H9 (cell line): ENCODE measurements at regions not wholly inside any gene's neighbourhood (a gene's known extent, or its start where the extent isn't known, plus 50 kb on each side); places are given as distances from the start of the nearest gene placed in this dataset.

Experiments used
- DNase-seq: peaks from one replicate; pipeline ENCODE4 v3.0.0-alpha.2; 2017
- H2AFZ ChIP-seq: one replicate; pipeline ENCODE4 v1.6.1; 2013; ENCODE audit warnings: mild to moderate bottlenecking, low read length, control low read depth, moderate library complexity
- H2AK5ac ChIP-seq: 2 replicates; pipeline ENCODE4 v1.6.1; 2013; ENCODE audit warnings: low read length, control low read depth, mixed read lengths; ENCODE audit not compliant: insufficient read length
- H2BK120ac ChIP-seq: one replicate; pipeline ENCODE4 v1.6.1; 2013; ENCODE audit warnings: low read depth, mild to moderate bottlenecking, low read length, control low read depth, inconsistent platforms; ENCODE audit not compliant: poor library complexity, severe bottlenecking
- H2BK12ac ChIP-seq: 2 replicates; pipeline ENCODE4 v1.6.1; 2013; ENCODE audit warnings: low read length, control low read depth, mixed read lengths, low read depth; ENCODE audit not compliant: insufficient read length
- H2BK15ac ChIP-seq: 2 replicates; pipeline ENCODE4 v1.6.1; 2013; ENCODE audit warnings: low read depth, low read length, control low read depth
- H2BK20ac ChIP-seq: one replicate; pipeline ENCODE4 v1.6.1; 2013; ENCODE audit warnings: low read depth, mild to moderate bottlenecking, low read length, control low read depth, inconsistent platforms; ENCODE audit not compliant: poor library complexity, severe bottlenecking
- H2BK5ac ChIP-seq: 2 replicates; pipeline ENCODE4 v1.6.1; 2013; ENCODE audit warnings: low read length, control low read depth, mixed read lengths; ENCODE audit not compliant: insufficient read length
- H3K14ac ChIP-seq: 2 replicates; pipeline ENCODE4 v1.6.1; 2013; ENCODE audit warnings: low read length, control low read depth; ENCODE audit not compliant: insufficient read depth
- H3K18ac ChIP-seq: 2 replicates; pipeline ENCODE4 v1.6.1; 2013; ENCODE audit warnings: low read depth, mild to moderate bottlenecking, mixed read lengths, low read length, control low read depth; ENCODE audit not compliant: insufficient read length
- H3K23ac ChIP-seq: 2 replicates; pipeline ENCODE4 v1.6.1; 2013; ENCODE audit warnings: low read length, control low read depth, mixed read lengths, low read depth; ENCODE audit not compliant: insufficient read length
- H3K23me2 ChIP-seq: 2 replicates; pipeline ENCODE4 v1.6.1; 2013; ENCODE audit warnings: low read depth, mild to moderate bottlenecking, mixed read lengths, low read length, control low read depth; ENCODE audit not compliant: insufficient read length, poor library complexity, severe bottlenecking
- H3K27ac ChIP-seq: 2 replicates; pipeline ENCODE4 v1.5.1; 2013; ENCODE audit warnings: low read length, control low read depth, mixed read lengths, low read depth; ENCODE audit not compliant: insufficient read length
- H3K27me3 ChIP-seq: 2 replicates; pipeline ENCODE4 v1.6.1; 2013; ENCODE audit warnings: low read length, control low read depth, inconsistent platforms; ENCODE audit not compliant: insufficient read depth
- H3K4ac ChIP-seq: 2 replicates; pipeline ENCODE4 v1.6.1; 2013; ENCODE audit warnings: low read depth, mild to moderate bottlenecking, control low read depth, inconsistent platforms, low read length, moderate library complexity
- H3K4me1 ChIP-seq: 2 replicates; pipeline ENCODE4 v1.6.1; 2013; ENCODE audit warnings: low read length, control low read depth, inconsistent platforms; ENCODE audit not compliant: insufficient read depth
- H3K4me2 ChIP-seq: 2 replicates; pipeline ENCODE4 v1.6.1; 2013; ENCODE audit warnings: low read length, control low read depth, mixed read lengths; ENCODE audit not compliant: insufficient read length, insufficient read depth
- H3K56ac ChIP-seq: 2 replicates; pipeline ENCODE4 v1.6.1; 2013; ENCODE audit warnings: low read depth, mild to moderate bottlenecking, mixed read lengths, low read length, control low read depth; ENCODE audit not compliant: insufficient read length
- H3K79me1 ChIP-seq: 2 replicates; pipeline ENCODE4 v1.6.1; 2013; ENCODE audit warnings: low read depth, mild to moderate bottlenecking, moderate library complexity, low read length, control low read depth, inconsistent platforms; ENCODE audit not compliant: insufficient read depth, poor library complexity, severe bottlenecking
- H3K79me2 ChIP-seq: 2 replicates; pipeline ENCODE4 v1.6.1; 2013; ENCODE audit warnings: low read length, control low read depth, inconsistent platforms; ENCODE audit not compliant: insufficient read depth
- H3K9ac ChIP-seq: 2 replicates; pipeline ENCODE4 v1.6.1; 2013; ENCODE audit warnings: low read length, control low read depth, mixed read lengths; ENCODE audit not compliant: insufficient read length; ENCODE audit errors: extremely low read depth
- H3K9me3 ChIP-seq: one replicate; pipeline ENCODE4 v1.6.1; 2013; ENCODE audit warnings: low read depth, low read length, inconsistent platforms; ENCODE audit not compliant: control insufficient read depth
- H3T11ph ChIP-seq: one replicate; pipeline ENCODE4 v1.6.1; 2013; ENCODE audit warnings: mild to moderate bottlenecking, low read length, control low read depth, inconsistent platforms
- H4K20me1 ChIP-seq: one replicate; pipeline ENCODE4 v1.6.1; 2013; ENCODE audit not compliant: control insufficient read depth, insufficient read length, insufficient read depth
- H4K5ac ChIP-seq: 2 replicates; pipeline ENCODE4 v1.6.1; 2013; ENCODE audit warnings: low read depth, mild to moderate bottlenecking, mixed read lengths, low read length, control low read depth; ENCODE audit not compliant: insufficient read length
- H4K8ac ChIP-seq: replicated peaks from 2 replicates; pipeline ENCODE4 v1.6.1; 2013; ENCODE audit warnings: low read length, control low read depth, mixed read lengths, low read depth; ENCODE audit not compliant: insufficient read length
- H4K91ac ChIP-seq: 2 replicates; pipeline ENCODE4 v1.6.1; 2013; ENCODE audit warnings: low read depth, mild to moderate bottlenecking, moderate library complexity, mixed read lengths, low read length, control low read depth; ENCODE audit not compliant: insufficient read length
- H3K27ac Mint-ChIP-seq, 3 experiments: 2 replicates in 2 of 3; 3 replicates in 1 of 3; pipeline ENCODE4 v1.8.0; 2020 to 2021; ENCODE audit warnings: mixed read lengths in 3 of 3, mild to moderate bottlenecking in 1 of 3, moderate library complexity in 1 of 3
- H3K27me3 Mint-ChIP-seq: 2 replicates; pipeline ENCODE4 v1.8.0; 2021; ENCODE audit warnings: low read depth, mild to moderate bottlenecking, moderate library complexity, mixed read lengths
- H3K36me3 Mint-ChIP-seq, 3 experiments: 2 replicates in 2 of 3; 3 replicates in 1 of 3; pipeline ENCODE4 v1.8.0; 2020 to 2021; ENCODE audit warnings: low read depth in 3 of 3, mixed read lengths in 3 of 3; ENCODE audit not compliant: insufficient read depth in 1 of 3
- H3K4me1 Mint-ChIP-seq, 2 experiments: 2 replicates each; pipeline ENCODE4 v1.8.0; 2020; ENCODE audit warnings: mixed read lengths in 2 of 2
- H3K4me3 Mint-ChIP-seq, 2 experiments: 2 replicates in 1 of 2; 3 replicates in 1 of 2; pipeline ENCODE4 v1.8.0; 2020 to 2021; ENCODE audit warnings: mild to moderate bottlenecking in 2 of 2, mixed read lengths in 2 of 2, moderate library complexity in 1 of 2
- H3K9me3 Mint-ChIP-seq, 2 experiments: 2 replicates in 1 of 2; 3 replicates in 1 of 2; pipeline ENCODE4 v1.8.0; 2020; ENCODE audit warnings: mild to moderate bottlenecking in 2 of 2, mixed read lengths in 2 of 2, moderate library complexity in 1 of 2
- whole genome bisulfite sequencing: extraction: QIAGEN DNeasy Blood & Tissue Kit; methylation state at CpG from one replicate; pipeline ENCODE4 v1.1.7; 2013; ENCODE audit warnings: missing lambda C conversion rate, low lambda C conversion rate, mixed read lengths; ENCODE audit not compliant: insufficient read length; ENCODE audit errors: extremely low coverage; 5-methylcytosine and 5-hydroxymethylcytosine counted together
- TF ChIP-seq, protein P1 (sequence below): fragments of 200-600 bp; sonication (generic); conservative IDR thresholded peaks from 3 replicates; pipeline ENCODE4 v1.8.0; 2021; ENCODE audit warnings: antibody characterized with exemption, mild to moderate bottlenecking

DNA sequence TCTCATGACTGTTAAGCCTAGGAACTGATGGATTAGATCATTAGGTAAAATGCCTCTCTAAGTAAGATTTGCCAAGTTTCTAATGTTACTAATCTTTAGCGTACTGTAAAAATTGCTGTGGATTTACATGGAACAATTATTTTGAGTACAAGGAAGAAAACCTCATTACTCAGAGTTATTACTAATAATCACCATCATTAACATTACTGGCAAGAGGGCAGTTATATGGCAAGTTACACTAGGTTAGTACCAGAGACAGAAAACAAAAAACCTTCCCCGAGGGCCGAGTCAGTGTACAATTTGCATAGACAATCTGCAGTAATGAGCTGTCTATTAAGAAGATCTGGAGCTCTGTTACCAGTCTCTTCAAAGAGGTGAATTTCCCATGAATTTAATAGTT is 775.6 kb downstream of the GATA3 start:
- no peak overlapping the region for H3K4me3 Mint-ChIP-seq
- Histone ChIP-seq H3K56ac (no peak overlapping the region), H3K4me2 (no peak overlapping the region), H2BK20ac (no peak overlapping the region), H2BK120ac (no peak overlapping the region), H3K14ac (no peak overlapping the region), H2BK12ac (no peak overlapping the region), H4K91ac (no peak overlapping the region), H2BK15ac (no peak overlapping the region), H2AK5ac (no peak overlapping the region), H3K9ac (no peak overlapping the region), H4K5ac (no peak overlapping the region), H3K27ac (no peak overlapping the region), H3T11ph (no peak overlapping the region), H3K4me1 (no peaks in the 10 kb centered on the region), H3K4ac (no peak overlapping the region), H3K23ac (no peak overlapping the region), H4K20me1 (no peaks in the 10 kb centered on the region), H3K79me1 (no peaks in the 10 kb centered on the region), H3K79me2 (no peaks in the 10 kb centered on the region), H3K18ac (no peak overlapping the region), H4K8ac (no peak overlapping the region), H3K9me3 (no peaks in the 10 kb centered on the region), H2BK5ac (no peak overlapping the region), H2AFZ (no peak overlapping the region), H3K23me2 (no peaks in the 10 kb centered on the region), H3K27me3 (no peaks in the 10 kb centered on the region)
- H3K4me1 Mint-ChIP-seq: no peaks in the 10 kb centered on the region
- DNase-seq: no peak
- no peaks in the 10 kb centered on the region for H3K9me3 Mint-ChIP-seq
- H3K27me3 Mint-ChIP-seq: peaks cover 17% of the 10 kb centered on the region
- TF ChIP-seq, protein P1, sequence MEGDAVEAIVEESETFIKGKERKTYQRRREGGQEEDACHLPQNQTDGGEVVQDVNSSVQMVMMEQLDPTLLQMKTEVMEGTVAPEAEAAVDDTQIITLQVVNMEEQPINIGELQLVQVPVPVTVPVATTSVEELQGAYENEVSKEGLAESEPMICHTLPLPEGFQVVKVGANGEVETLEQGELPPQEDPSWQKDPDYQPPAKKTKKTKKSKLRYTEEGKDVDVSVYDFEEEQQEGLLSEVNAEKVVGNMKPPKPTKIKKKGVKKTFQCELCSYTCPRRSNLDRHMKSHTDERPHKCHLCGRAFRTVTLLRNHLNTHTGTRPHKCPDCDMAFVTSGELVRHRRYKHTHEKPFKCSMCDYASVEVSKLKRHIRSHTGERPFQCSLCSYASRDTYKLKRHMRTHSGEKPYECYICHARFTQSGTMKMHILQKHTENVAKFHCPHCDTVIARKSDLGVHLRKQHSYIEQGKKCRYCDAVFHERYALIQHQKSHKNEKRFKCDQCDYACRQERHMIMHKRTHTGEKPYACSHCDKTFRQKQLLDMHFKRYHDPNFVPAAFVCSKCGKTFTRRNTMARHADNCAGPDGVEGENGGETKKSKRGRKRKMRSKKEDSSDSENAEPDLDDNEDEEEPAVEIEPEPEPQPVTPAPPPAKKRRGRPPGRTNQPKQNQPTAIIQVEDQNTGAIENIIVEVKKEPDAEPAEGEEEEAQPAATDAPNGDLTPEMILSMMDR: no peak
- no CpG with 5 or more reads among the region's 3 CpGs for WGBS
- no peaks in the 10 kb centered on the region for H3K36me3 Mint-ChIP-seq
- no peak overlapping the region for H3K27ac Mint-ChIP-seq
